ENCODE measurements at regions not wholly inside any gene's neighbourhood (a gene's known extent, or its start where the extent isn't known, plus 50 kb on each side); places are given as distances from the start of the nearest gene placed in this dataset.

- TF ChIP-seq EZH2 (IDR thresholded peaks at IDR 0.05) (no peak), CTCF (IDR thresholded peaks at IDR 0.05) (no peak)
Measured at GRCh38 chr7:46754140-46754720, 827.7 kb downstream of the TNS3 start.
